HCT116 (cell line): ENCODE measurements at regions not wholly inside any gene's neighbourhood (a gene's known extent, or its start where the extent isn't known, plus 50 kb on each side); places are given as distances from the start of the nearest gene placed in this dataset.

ENCODE experiments used
- ATAC-seq: fragments of 200-7000 bp; cut with Tn5 transposase; 2 replicates; pipeline ENCODE4 v1.9.1; 2020; ENCODE audit warnings: mild to moderate bottlenecking, moderate library complexity
- BruUV-seq: library from RNA; stranded (reverse); fragments of 400-500 nt; replicated peaks from 2 replicates; lab custom pipeline; 2021; lab: Mats Ljungman, UMichigan
- CTCF ChIA-PET: fragments of 300-600 bp; sonication (Branson Sonifier 250); formaldehyde crosslinking; loops from one replicate; lab custom pipeline; 2021; ENCODE audit warnings: antibody characterized with exemption; lab: Charles Lee
- POLR2A ChIA-PET: fragments of 300-600, 350-600 bp; sonication (Branson Sonifier 250); formaldehyde crosslinking; loops from one replicate; lab custom pipeline; 2021; ENCODE audit warnings: antibody characterized with exemption; lab: Charles Lee
- RAD21 ChIA-PET, 2 experiments: fragments of 300-600 bp; sonication (Branson Sonifier 250); formaldehyde crosslinking; loops; one replicate each; lab custom pipeline; 2023; ENCODE audit warnings: low total read pairs in 2 of 2; ENCODE audit not compliant: uncharacterized antibody in 2 of 2, unreplicated experiment in 2 of 2, low non-redundant PET in 1 of 2; lab: Charles Lee
- DNase-seq: peaks from one replicate; pipeline ENCODE4 v3.0.0-alpha.2; 2010; ENCODE audit warnings: low read depth, low spot score
- H2AFZ ChIP-seq: fragments of 200-600 bp; shearing (Covaris generic), sonication (generic); 2 replicates; pipeline ENCODE4 v1.6.1; 2017; ENCODE audit warnings: low read depth, mixed run types, mixed read lengths, antibody characterized with exemption, low read length; ENCODE audit not compliant: poor library complexity, severe bottlenecking
- H3K27ac ChIP-seq: 2 replicates; pipeline ENCODE4 v1.5.1; 2012; ENCODE audit warnings: low read depth, low read length
- H3K27me3 ChIP-seq: fragments of 200-600 bp; sonication (generic); 2 replicates; pipeline ENCODE4 v1.6.1; 2016; ENCODE audit warnings: mixed run types, low read length, mixed read lengths; ENCODE audit not compliant: insufficient read depth
- H3K36me3 ChIP-seq, 2 experiments: fragments of 200-500 bp in 1 of 2; fragments of 200-600 bp in 1 of 2; sonication (Bioruptor generic) in 1 of 2; sonication (generic) in 1 of 2; 2 replicates each; pipeline versions ENCODE4 v1.5.1 to v1.6.1; 2014 to 2016; ENCODE audit warnings: low read length in 2 of 2, inconsistent platforms in 1 of 2, mixed read lengths in 1 of 2, mixed run types in 1 of 2; ENCODE audit not compliant: insufficient read depth in 2 of 2, control insufficient read depth in 1 of 2
- H3K4me1 ChIP-seq, 2 experiments: fragments of 200-600 bp in 1 of 2; sonication (generic) in 1 of 2; 2 replicates each; pipeline versions ENCODE4 v1.5.1 to v1.6.1; 2012 to 2017; ENCODE audit warnings: low read length in 2 of 2, inconsistent platforms in 1 of 2, mild to moderate bottlenecking in 1 of 2, mixed read lengths in 1 of 2, mixed run types in 1 of 2, moderate library complexity in 1 of 2; ENCODE audit not compliant: insufficient read depth in 2 of 2, control insufficient read depth in 1 of 2
- H3K4me2 ChIP-seq: fragments of 200-600 bp; sonication (generic); 2 replicates; pipeline ENCODE4 v1.6.1; 2017; ENCODE audit warnings: mixed run types, low read length, mixed read lengths
- H3K4me3 ChIP-seq, 2 experiments: fragments of 200-600 bp in 1 of 2; sonication (generic) in 1 of 2; replicated peaks in 1 of 2; 2 replicates each; pipeline ENCODE4 v1.5.1; 2011 to 2016; ENCODE audit warnings: low read length in 2 of 2, control low read depth in 1 of 2, low read depth in 1 of 2, mild to moderate bottlenecking in 1 of 2, mixed read lengths in 1 of 2, mixed run types in 1 of 2
- H3K79me2 ChIP-seq: fragments of 200-600 bp; sonication (generic); 2 replicates; pipeline ENCODE4 v1.6.1; 2017; ENCODE audit warnings: mild to moderate bottlenecking, mixed run types, low read length, moderate library complexity, mixed read lengths; ENCODE audit not compliant: insufficient read depth
- H3K9ac ChIP-seq: fragments of 200-600 bp; sonication (generic); 2 replicates; pipeline ENCODE4 v1.6.1; 2016; ENCODE audit warnings: low read length, mixed read lengths
- H3K9me2 ChIP-seq: fragments of 200-600 bp; sonication (generic), shearing (Covaris generic); 2 replicates; pipeline ENCODE4 v1.6.1; 2017; ENCODE audit warnings: mixed run types, mild to moderate bottlenecking, moderate library complexity; ENCODE audit not compliant: insufficient read depth
- H3K9me3 ChIP-seq, 2 experiments: fragments of 200-500 bp in 1 of 2; fragments of 200-600 bp in 1 of 2; sonication (Bioruptor generic) in 1 of 2; sonication (generic) in 1 of 2; 2 replicates each; pipeline ENCODE4 v1.6.1; 2014 to 2017; ENCODE audit warnings: low read length in 2 of 2, mixed read lengths in 2 of 2, inconsistent platforms in 1 of 2, low read depth in 1 of 2, mild to moderate bottlenecking in 1 of 2, mixed run types in 1 of 2, moderate library complexity in 1 of 2; ENCODE audit not compliant: control insufficient read depth in 1 of 2, insufficient read depth in 1 of 2
- H4K20me1 ChIP-seq: fragments of 200-600 bp; sonication (generic), shearing (Covaris generic); 2 replicates; pipeline ENCODE4 v1.6.1; 2017; ENCODE audit warnings: mixed run types, mild to moderate bottlenecking, moderate library complexity; ENCODE audit not compliant: insufficient read depth
- CBX3 ChIP-seq: IDR thresholded peaks from 2 replicates; pipeline ENCODE4 v1.6.1; 2012; ENCODE audit warnings: low read depth
- CEBPB ChIP-seq: IDR thresholded peaks from 2 replicates; pipeline ENCODE4 v1.6.1; 2012; ENCODE audit warnings: low read depth
- EGR1 ChIP-seq: IDR thresholded peaks from 2 replicates; pipeline ENCODE4 v1.6.1; 2012; ENCODE audit warnings: low read depth
- EZH2 ChIP-seq: fragments of 200-600 bp; sonication (generic); IDR thresholded peaks from 2 replicates; pipeline ENCODE4 v1.6.1; 2017; ENCODE audit warnings: antibody characterized with exemption, mixed run types
- FOSL1 ChIP-seq: IDR thresholded peaks from 2 replicates; pipeline ENCODE4 v1.6.1; 2012; ENCODE audit warnings: low read depth
- SIN3A ChIP-seq: IDR thresholded peaks from 2 replicates; pipeline ENCODE4 v1.6.1; 2012; ENCODE audit warnings: low read depth
- SRF ChIP-seq: IDR thresholded peaks from 2 replicates; pipeline ENCODE4 v1.6.1; 2012; ENCODE audit warnings: low read depth
- TCF7L2 ChIP-seq: IDR thresholded peaks from 2 replicates; pipeline ENCODE4 v1.7.0; 2011; ENCODE audit warnings: borderline replicate concordance, inconsistent platforms; ENCODE audit not compliant: insufficient read depth, insufficient read length; ENCODE audit errors: extremely low read depth
- intact Hi-C: fragments of 100-400 bp; cut with micrococcal nuclease; formaldehyde crosslinking; loops from 2 replicates; pipeline ENCODE4 v1.10.0; 2022
- TF ChIP-seq, protein P1 (sequence below): IDR thresholded peaks from 2 replicates; pipeline ENCODE4 v1.6.1; 2012
- TF ChIP-seq, protein P2 (sequence below), 3 experiments: fragments of 200-600 bp in 1 of 3; sonication (generic) in 1 of 3; IDR thresholded peaks in 2 of 3; conservative IDR thresholded peaks in 1 of 3; 2 replicates each; pipeline ENCODE4 v1.5.1; 2012 to 2017; ENCODE audit warnings: low read depth in 2 of 3, low read length in 2 of 3, antibody characterized with exemption in 1 of 3, borderline replicate concordance in 1 of 3, control low read depth in 1 of 3, mild to moderate bottlenecking in 1 of 3, mixed read lengths in 1 of 3, mixed run types in 1 of 3, moderate library complexity in 1 of 3; ENCODE audit not compliant: insufficient read depth in 1 of 3

DNA sequence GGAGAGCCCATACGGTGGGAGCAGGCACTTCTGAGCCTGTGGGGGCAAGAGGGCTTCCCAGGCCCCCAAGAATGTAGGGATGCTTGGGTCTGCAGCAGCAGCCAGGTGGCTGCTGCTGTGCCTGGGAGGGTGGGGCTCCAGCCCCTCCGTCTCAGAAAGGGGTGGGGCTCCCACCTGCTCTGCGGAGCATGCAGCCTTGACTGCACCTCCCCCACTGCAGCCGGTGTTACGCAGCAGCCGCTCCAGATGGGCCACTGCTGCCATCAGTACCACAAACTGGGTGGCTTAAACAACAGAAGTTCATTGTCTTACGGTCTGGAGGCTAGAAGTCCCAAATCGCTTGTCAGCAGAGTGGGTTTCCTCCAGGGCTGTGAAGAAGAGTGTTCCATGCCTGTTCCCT is 365.5 kb downstream of the TMEM38B start:
- intact Hi-C loops: no loop called here
- BruUV-seq: no TSS peak

DNA sequence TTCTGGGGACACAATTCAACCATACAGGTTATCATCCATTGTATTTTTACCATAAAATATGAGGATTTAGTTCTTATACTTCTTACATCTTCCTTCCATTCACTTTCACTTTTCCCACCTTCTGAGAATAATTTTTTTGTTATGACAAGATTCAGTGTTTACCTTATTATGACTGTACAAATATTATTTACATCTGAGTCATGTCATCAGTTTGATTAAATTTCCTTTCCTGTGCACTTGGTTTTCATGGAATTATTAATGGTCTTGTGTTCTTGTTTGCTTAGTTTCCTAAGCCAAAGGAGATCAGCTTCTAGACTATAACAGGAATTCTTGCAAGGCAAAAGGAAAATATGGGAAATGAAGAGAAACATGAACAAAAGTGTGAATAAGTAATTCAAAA is 366.5 kb downstream of the TMEM38B start:
- no peak overlapping the region for H3K4me2 ChIP-seq
- ChIA-PET CTCF (no interaction called here), POLR2A (no interaction called here), RAD21 (no interaction called here)
- BruUV-seq: no TSS peak
- H2AFZ ChIP-seq: no peak overlapping the region
- DNase-seq (no peak), ATAC-seq (no peak)
- no peaks in the 10 kb centered on the region for H3K9me2 ChIP-seq
- no peaks in the 10 kb centered on the region; the same call in 1 of the 2 replicates for H3K27me3 ChIP-seq
- H3K4me1 ChIP-seq: no peaks in the 10 kb centered on the region
- no peak overlapping the region for H3K4me3 ChIP-seq
- no peaks in the 10 kb centered on the region for H3K79me2 ChIP-seq
- no peak overlapping the region for H3K9ac ChIP-seq
- no peaks in the 10 kb centered on the region for H3K9me3 ChIP-seq
- no peak overlapping the region for H3K27ac ChIP-seq
- TF ChIP-seq TCF7L2: no peak
- no peak for TF ChIP-seq FOSL1
- TF ChIP-seq EZH2: no peak
- no peak for TF ChIP-seq CBX3
- intact Hi-C loops: no loop called here
- H4K20me1 ChIP-seq: no peaks in the 10 kb centered on the region
- no peaks in the 10 kb centered on the region for H3K36me3 ChIP-seq

More for the DNA sequence above, 365.5 kb downstream of the TMEM38B start:
- ChIA-PET RAD21 (no interaction called here), CTCF (no interaction called here), POLR2A (no interaction called here)
- H3K4me3 ChIP-seq: no peak overlapping the region
- H3K4me1 ChIP-seq: no peaks in the 10 kb centered on the region
- no peaks in the 10 kb centered on the region; the same call in 1 of the 2 replicates for H3K27me3 ChIP-seq
- no peaks in the 10 kb centered on the region for H3K36me3 ChIP-seq
- DNase-seq (no peak), ATAC-seq (no peak)
- TF ChIP-seq CEBPB (no peak), EGR1 (no peak), SIN3A (no peak), SRF (no peak), CBX3 (no peak), TCF7L2 (no peak)
- TF ChIP-seq, protein P1, sequence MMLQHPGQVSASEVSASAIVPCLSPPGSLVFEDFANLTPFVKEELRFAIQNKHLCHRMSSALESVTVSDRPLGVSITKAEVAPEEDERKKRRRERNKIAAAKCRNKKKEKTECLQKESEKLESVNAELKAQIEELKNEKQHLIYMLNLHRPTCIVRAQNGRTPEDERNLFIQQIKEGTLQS: no peak
- TF ChIP-seq, protein P2, sequence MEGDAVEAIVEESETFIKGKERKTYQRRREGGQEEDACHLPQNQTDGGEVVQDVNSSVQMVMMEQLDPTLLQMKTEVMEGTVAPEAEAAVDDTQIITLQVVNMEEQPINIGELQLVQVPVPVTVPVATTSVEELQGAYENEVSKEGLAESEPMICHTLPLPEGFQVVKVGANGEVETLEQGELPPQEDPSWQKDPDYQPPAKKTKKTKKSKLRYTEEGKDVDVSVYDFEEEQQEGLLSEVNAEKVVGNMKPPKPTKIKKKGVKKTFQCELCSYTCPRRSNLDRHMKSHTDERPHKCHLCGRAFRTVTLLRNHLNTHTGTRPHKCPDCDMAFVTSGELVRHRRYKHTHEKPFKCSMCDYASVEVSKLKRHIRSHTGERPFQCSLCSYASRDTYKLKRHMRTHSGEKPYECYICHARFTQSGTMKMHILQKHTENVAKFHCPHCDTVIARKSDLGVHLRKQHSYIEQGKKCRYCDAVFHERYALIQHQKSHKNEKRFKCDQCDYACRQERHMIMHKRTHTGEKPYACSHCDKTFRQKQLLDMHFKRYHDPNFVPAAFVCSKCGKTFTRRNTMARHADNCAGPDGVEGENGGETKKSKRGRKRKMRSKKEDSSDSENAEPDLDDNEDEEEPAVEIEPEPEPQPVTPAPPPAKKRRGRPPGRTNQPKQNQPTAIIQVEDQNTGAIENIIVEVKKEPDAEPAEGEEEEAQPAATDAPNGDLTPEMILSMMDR (IDR thresholded peaks at IDR 0.05 in 2 of 3, conservative IDR thresholded peaks at IDR 0.05 in 1 of 3; ENCODE audit: borderline replicate concordance in 1 of 3, insufficient read depth in 1 of 3, low read depth in 2 of 3, low read length in 2 of 3): no peak
- H3K9me3 ChIP-seq: no peaks in the 10 kb centered on the region
- H3K27ac ChIP-seq: no peak overlapping the region
- H2AFZ ChIP-seq: no peak overlapping the region
- H3K79me2 ChIP-seq: no peaks in the 10 kb centered on the region
- no peak overlapping the region for H3K9ac ChIP-seq
- H3K9me2 ChIP-seq: no peaks in the 10 kb centered on the region
- no peaks in the 10 kb centered on the region for H4K20me1 ChIP-seq
- no peak overlapping the region for H3K4me2 ChIP-seq
